ENCODE measurements at regions not wholly inside any gene's neighbourhood (a gene's known extent, or its start where the extent isn't known, plus 50 kb on each side); places are given as distances from the start of the nearest gene placed in this dataset.
"Not testable (repeated sequence)": the region's sequence is repeated elsewhere in the genome, so short reads cannot be mapped to it uniquely, and the experiment has no call there.

DNA sequence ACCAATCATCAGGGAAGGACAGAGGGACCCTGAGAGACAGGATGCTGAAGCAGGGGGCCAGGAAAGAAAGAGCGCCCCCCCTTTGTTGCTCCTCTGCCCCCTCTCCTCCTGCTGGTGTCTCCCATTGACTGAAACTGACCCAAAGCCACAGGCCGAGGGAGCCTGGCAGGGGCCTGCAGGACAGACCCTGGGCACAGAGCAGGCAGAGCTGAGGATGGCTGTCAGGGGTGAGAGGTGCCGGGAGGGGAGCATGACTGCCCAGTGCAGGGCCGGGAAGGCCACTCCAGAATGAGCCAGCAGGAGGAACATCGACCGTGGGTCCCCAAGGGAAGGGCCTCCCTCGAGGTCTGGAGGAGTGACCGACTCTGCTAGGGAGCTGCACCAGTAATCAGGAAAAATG lies 427.8 kb downstream of the PREX1 start:
- no peak for DNase-seq

DNA sequence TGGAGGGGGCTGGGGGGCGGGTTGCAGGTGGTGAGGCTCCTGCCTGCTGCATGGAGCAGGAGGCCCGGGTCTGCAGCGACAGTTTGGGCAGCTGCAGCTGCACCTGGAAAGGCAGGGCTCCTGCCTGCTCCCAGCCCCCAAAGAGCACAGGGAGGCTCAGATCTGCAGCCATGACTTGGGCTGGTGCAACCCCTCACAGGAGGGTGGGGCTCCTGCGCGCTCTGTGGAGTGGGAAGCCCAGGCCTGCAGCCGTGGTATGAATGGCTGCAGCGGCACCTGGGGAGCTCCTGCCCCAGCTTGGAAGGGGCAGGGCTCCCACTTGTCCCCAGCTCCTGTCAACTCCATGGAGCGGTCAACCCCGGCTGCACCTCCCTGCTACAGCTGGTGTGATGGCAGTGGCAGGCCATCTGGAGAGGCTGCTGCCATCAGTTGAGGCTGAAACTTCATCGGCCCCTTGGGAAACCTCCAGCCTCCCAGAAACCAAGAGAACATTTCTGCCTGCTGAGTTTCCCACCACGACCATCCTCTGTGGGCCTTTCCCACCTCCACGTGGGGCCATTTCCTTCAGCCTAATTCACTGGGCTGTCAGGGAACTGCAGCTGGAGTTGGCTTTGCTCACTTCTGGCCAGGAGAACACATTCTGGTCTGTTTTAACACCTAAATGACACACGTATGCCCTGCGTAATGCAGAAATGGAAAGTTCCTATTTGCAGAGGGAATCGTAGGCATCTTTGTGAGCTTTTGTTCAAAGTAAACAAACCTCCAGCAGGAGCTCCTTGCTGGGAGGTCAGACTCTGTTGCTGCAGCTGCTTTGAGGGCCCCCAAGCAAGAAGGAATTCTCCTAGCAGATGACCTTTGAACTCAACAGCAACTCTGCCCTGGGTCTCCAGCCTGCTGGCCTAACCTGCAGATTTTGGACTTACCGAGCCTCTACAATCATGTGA lies 429.0 kb downstream of the PREX1 start:
- DNase-seq, result no peak

DNA sequence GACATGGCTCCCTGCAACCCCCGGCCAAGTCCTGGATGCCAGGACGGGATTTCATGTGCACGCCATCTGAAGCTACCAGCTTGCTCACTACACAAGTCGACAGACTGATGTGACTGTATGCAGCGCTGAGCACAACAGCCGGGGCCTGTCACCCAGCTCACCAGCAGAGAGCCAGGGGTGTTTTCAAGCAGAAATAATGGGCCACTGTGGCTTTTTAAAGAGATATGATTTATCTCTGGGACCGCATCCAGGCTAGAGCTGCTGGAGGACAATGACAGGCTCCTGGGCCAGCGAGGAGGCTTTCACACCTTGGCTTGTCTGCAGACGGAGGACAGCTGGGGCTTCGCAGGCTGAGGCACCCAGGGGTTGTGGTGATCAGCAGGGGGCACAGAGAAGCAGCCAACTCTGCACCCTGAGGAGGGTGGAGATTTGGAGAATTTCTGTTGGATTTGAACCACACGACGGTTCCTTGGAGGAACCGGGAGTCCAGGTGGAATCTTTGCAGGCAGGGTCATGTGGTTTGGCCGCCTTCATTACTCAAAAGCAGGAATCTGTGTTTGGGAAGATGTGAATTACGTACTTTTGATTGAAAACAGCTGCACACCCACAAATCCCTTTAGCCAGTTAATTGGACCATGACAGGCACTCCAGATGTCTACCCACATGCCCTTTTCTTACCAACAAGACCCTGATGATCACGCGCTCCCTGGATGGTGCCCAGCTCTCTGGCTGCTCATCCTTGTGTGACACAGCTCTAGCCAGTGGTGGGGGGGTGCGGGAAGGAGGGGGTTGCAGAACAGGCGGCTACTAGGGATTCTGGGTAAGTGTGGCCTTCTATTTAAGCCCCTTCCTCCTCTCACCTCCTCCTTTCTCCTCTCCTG lies 430.6 kb downstream of the PREX1 start:
- DNase-seq, result not testable (repeated sequence)

GRCh38 chr20:48395816-48396546 lies 431.8 kb downstream of the PREX1 start:
- no peak for DNase-seq

DNA sequence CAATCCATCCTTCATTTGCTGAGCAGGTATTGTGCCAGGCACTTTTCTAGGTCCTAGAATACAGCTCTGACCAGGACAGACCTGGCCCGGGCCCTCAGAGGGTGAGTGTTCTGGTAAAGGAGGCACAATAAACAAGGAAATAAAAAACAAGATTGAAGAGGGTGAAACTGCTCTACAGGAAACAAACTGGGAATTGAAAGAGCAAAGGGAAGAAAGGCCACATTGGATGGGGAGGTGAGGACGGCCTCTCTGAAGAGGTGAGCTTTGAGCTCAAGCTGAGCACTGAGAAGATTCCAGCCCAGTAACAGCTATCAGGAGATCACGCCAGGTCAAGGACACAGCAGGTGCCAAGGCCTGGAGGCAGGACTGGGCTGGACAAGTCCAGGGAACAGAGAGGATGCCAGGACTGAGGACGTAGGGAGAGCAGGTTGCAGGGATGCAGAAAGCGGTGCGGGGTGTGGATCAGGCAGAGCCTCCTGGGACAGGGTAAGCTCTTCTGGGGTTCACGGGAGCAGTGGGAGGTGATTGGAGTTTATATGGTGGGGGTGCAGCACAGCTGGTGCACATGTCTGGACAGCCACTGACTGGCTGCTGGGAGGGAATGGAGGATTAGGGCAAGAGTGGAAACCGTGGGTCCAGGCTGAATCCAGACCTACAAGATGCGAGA lies 433.3 kb downstream of the PREX1 start:
- DNase-seq, result no peak

DNA sequence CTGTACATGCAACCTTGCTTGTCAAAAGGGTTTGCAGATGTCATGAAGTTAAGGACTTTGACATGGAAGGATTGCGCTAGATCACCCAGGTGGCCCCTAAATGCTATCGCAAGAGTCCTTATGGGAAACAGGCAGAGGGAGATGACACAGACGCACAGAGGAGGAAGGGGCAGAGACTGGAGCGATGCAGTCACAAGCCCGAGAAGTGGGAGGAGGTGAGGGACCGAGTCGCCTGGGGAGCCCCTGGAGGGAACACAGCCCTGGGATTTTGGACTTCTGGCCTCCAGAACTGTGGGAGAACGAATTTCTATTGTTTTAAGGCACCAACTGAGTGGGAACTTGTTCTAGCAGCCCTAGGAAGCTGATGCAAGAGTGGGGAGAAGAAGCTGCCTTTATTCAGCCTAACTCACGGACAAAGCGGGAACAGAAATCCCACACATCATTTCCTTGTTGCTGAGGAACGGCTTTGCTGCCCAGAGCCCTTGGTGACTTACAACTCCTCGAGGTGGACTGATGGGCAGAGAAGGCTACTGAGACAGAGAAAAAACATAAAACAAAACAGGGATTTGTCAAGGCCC lies 434.0 kb downstream of the PREX1 start:
- no peak for DNase-seq

- no peak for DNase-seq
Measured at GRCh38 chr20:48393311-48393685, 434.5 kb downstream of the PREX1 start.

DNA sequence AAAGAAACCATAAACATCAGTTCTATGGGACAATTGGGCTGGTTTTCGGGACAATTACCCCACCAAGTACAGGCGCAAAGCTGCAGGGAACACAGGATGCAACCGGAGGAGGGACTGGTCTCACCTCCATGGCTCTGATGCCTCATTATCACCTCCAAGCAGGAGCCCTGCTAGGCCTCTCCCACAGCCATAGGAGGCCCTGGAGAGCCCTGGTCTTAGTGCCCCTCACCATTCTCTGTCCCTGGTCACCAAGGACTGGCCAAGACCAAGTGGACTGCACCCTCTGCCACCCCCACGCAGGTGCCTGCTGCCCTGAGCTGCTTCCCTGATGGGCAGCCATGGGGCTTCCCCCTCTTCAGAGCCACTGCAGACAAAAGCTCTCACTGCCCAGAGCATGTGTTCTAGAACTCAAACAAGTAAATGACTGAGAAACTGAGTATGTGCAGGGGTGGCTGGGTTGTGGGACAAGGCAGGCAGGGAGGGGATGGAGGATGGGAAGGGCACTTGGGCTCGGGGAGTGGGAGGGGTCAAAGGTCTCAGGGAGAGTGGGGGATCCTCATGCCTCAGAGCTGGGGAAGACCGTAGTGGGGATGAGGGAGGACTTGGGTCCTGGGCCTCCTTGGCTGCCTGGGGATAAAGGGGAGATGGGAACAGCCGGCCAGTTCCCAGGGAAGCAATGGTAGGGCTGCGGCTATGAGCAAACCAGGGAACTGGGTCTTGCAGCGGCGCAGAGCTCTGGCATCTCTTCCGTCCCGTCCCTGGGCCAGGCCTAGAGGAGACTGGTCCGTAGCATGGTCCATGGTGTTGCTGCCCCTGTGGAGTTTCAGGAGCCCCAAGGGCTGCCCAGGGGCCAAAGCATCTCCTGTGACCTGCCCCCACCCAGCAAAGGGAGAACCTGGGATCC lies 435.1 kb downstream of the PREX1 start:
- DNase-seq, result no peak

GRCh38 chr20:48390981-48391380 lies 436.8 kb downstream of the PREX1 start:
- no peak for DNase-seq

GRCh38 chr20:48387675-48388074 lies 440.1 kb downstream of the PREX1 start:
- no peak for DNase-seq

DNA sequence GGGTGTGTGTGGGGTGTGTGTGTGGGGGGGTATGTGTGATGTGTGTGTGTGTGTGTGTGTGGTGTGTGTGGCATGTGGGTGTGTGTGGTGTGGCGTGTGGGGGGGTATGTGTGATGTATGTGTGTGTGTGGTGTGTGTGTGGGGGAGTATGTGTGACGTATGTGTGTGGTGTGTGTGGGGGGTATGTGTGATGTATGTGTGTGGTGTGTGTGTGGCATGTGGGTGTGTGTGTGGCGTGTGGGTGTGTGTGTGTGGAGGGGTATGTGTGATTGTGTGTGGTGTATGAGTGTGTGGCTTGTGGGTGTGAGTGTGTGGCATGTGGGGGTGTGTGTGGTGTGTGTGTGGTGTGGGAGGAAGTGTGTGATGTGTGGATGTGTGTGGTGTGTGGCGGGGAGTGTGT lies 442.3 kb downstream of the PREX1 start:
- DNase-seq, result no peak

DNA sequence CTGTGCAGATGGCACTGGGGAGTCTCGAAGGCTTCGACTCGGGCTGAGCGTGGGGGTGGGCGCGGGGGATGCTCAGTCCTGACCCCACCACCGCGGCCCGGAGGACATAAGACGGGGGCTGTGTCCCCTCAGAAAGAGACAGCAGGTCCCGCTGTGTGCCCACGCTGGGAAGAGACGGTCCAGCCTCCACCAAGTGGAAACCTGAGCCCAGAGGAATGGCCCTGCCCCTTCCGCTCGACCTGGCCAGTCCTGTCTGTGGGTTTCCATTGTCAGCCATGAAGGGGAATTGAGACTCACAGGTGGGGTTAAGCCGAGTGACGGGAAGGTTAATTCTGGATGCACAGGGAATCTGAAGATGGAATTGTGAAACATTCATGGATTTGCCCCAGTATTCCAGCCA lies 442.7 kb downstream of the PREX1 start:
- no peak for DNase-seq

DNA sequence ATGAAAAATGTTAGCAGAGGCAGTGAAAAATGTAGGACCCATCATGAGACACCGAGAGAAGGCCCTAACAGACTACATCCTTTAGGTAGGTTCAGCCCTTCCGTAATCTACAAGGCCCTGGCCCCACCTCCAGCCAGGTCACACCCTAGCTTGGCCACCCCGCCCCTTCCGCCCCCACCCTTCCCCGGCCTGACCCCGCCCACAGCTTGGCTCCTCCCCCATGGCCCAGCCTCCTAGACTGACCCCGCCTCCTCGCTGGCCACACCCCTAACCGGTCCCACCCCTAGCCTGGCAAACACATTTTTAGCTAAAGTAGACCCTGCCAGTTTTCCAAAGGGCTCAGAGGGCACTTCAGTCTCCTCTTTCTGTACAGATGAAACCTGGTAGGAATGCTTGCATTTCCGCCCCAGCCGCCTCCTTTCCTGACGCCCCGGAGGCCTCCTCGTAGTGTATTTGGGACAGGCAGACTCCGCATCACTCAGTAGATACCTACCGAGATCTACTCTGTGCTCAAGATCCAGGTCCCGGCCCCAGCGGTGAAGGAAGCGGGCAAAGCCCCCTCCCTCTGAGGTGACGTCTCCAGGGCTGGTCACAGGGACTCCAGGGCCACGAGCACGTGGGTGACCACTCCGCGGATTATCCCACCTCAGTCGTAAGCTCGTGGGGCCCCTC lies 443.5 kb downstream of the PREX1 start:
- peak in 1 of 2 donors; percentile 9 for DNase-seq

DNA sequence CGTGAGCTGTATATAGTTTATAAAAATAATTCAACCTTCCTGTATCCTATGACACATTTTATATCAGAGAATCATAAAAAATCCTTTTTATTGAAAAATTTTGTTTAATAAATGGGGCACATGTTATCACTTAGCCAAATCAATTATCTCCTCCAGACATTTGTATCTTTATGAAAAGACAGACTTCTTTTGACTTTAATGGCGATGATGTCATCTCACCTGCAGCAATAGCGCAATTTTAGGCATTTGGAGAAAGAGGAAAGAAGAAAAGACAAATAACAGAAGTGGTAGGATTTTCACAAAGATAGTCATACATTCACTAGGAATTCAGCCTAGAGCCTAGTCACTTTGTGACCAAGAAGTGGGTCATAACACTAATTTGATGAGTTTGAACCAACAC lies 444.5 kb downstream of the PREX1 start:
- DNase-seq, result no peak

DNA sequence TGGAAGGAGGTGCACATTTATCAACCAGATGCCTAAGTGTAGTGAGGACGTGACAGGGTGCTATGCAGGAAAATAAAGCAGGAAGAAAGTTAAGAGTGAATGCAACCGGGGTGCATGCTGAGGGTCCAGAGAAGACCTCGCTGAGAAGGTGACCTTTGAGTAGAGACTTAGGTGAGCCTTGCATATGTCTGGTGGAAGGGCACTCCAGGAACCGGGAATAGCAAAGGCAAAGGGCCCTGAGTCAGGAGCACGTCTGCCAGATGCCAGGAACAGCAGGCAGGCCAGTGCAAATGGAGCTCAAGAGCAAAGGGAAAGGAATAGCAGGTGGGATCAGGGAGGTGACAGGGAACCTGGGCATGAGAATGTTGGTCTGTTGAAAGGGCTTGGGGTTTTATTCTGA lies 445.5 kb downstream of the PREX1 start:
- DNase-seq, result no peak

DNA sequence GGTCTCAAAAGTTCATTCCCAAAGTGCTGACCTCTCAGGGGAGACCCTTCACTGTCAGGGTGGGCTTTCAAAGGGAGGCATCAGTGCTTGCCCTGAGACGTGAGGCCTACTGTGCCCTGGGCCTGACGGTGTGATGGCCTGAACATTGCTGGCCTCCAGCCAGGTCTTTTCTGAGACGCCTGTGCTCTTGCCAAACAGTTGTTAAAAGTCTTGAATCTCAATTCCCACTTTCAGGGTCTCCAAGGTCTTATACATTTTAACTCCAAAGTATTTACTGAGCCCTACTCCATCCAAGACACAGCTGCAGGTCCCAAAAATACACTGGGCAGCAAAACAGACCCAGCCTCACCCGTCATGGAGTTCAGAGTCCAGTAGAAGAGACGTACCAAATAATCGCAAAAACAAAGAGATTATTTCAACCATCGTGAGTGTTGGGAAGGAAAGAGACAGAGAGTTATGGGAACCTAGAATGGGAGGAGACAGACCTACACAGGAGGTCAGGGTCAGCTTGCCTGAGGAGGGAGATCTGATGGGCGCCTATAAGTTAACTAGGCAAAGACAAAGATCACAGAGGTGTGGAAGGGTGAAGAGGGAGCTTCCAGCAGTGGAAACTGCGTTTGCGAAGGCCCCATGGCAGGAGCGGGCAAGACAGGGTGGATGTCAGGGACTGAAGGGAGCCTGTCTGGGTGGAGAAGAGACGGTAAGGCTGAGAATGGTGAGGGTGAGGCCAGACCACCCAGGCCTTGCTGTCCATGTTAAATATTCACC lies 446.3 kb downstream of the PREX1 start:
- no peak for DNase-seq

GRCh38 chr20:48380661-48381060 lies 447.1 kb downstream of the PREX1 start:
- no peak for DNase-seq

GRCh38 chr20:48378976-48379675 lies 448.7 kb downstream of the PREX1 start:
- DNase-seq, result no peak

DNA sequence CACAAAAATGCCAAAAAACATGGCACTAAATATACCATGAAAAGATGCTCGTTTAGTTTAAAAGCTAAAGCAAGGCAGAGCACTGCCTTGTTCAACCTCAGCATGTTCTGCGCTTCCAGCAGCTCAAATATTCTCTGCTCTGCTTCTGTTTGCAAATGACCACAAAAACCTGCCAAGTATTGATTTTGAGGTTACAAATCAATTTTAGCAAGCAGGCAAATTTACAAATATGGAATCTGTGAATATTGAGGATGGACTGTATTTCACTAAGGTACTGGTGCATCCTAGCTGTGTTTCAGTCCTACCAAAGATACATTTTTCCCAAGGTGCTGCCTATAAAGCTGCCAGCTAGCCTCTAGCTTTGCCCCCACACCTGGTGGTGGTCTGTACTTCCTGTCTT lies 449.9 kb downstream of the PREX1 start:
- no peak for DNase-seq

All from inflammatory macrophage treated with lipopolysaccharide for 1 hour (primary cell).